ENCODE measurements at regions not wholly inside any gene's neighbourhood (a gene's known extent, or its start where the extent isn't known, plus 50 kb on each side); places are given as distances from the start of the nearest gene placed in this dataset.

GRCh38 chr10:132135053-132135872 is 51.5 kb upstream of the DPYSL4 start:
- no peak for DNase-seq (ENCODE audit: low spot score)

- DNase-seq (ENCODE audit: low spot score), result peak; percentile 17
Observed at GRCh38 chr10:132136097-132136521, 50.6 kb upstream of the DPYSL4 start.

GRCh38 chr10:132136689-132137088 is 50.1 kb upstream of the DPYSL4 start:
- DNase-seq (ENCODE audit: low spot score), result no peak
